H1 (cell line): ENCODE measurements at regions not wholly inside any gene's neighbourhood (a gene's known extent, or its start where the extent isn't known, plus 50 kb on each side); places are given as distances from the start of the nearest gene placed in this dataset.
A peak's percentile ranks its signal among the peaks of the same experiment; 100 is the strongest.

Experiments
- CTCF ChIA-PET: fragments of 300-600 bp; sonication (Branson Sonifier 250); formaldehyde crosslinking; loops from one replicate; lab custom pipeline; 2021; ENCODE audit not compliant: partially characterized antibody; lab: Charles Lee
- POLR2A ChIA-PET: fragments of 300-600 bp; sonication (Branson Sonifier 250); formaldehyde crosslinking; loops from one replicate; lab custom pipeline; 2021; ENCODE audit warnings: inconsistent platforms; ENCODE audit not compliant: partially characterized antibody; lab: Charles Lee
- DNase-seq, 2 experiments: peaks; one replicate each; pipeline versions ENCODE4 v3.0.0 to v3.0.0-alpha.2; 2010 to 2022; ENCODE audit warnings: low spot score in 2 of 2, low read depth in 1 of 2, mixed read lengths in 1 of 2
- FAIRE-seq: peaks from 2 replicates; lab custom pipeline; 2011; peaks lifted over from hg19 to GRCh38; lab: Jason Lieb, UNC
- H2AFZ ChIP-seq: 2 replicates; pipeline ENCODE4 v1.8.1; 2012; ENCODE audit warnings: low read length, inconsistent platforms
- H2AK5ac ChIP-seq: 2 replicates; pipeline ENCODE4 v1.6.1; 2013; ENCODE audit warnings: low read depth, low read length
- H2BK120ac ChIP-seq: replicated peaks from 2 replicates; pipeline ENCODE3; 2013; ENCODE audit warnings: low read depth, low read length, inconsistent platforms
- H2BK12ac ChIP-seq: 2 replicates; pipeline ENCODE4 v1.6.1; 2013; ENCODE audit warnings: low read depth, low read length
- H2BK15ac ChIP-seq: 2 replicates; pipeline ENCODE4 v1.6.1; 2013; ENCODE audit warnings: low read length
- H2BK20ac ChIP-seq: 2 replicates; pipeline ENCODE4 v1.6.1; 2013; ENCODE audit warnings: low read length
- H2BK5ac ChIP-seq: 2 replicates; pipeline ENCODE4 v1.6.1; 2013; ENCODE audit warnings: low read depth, low read length
- H3K14ac ChIP-seq: 2 replicates; pipeline ENCODE4 v1.6.1; 2013; ENCODE audit warnings: inconsistent platforms; ENCODE audit not compliant: insufficient read length
- H3K18ac ChIP-seq: 2 replicates; pipeline ENCODE4 v1.6.1; 2013; ENCODE audit warnings: low read length; ENCODE audit errors: extremely low read depth
- H3K23ac ChIP-seq: 2 replicates; pipeline ENCODE4 v1.6.1; 2013; ENCODE audit warnings: inconsistent platforms; ENCODE audit not compliant: insufficient read length
- H3K23me2 ChIP-seq: 2 replicates; pipeline ENCODE4 v1.6.1; 2013; ENCODE audit warnings: low read depth, low read length
- H3K27ac ChIP-seq: 2 replicates; pipeline ENCODE4 v1.6.1; 2011; ENCODE audit warnings: low read depth, low read length, inconsistent platforms
- H3K27me3 ChIP-seq, 4 experiments: replicated peaks in 1 of 4; 1 replicate in 1 of 4; 2 replicates in 3 of 4; pipeline versions ENCODE4 v1.6.1 to v1.8.1; 2011 to 2013; ENCODE audit warnings: low read length in 3 of 4, mild to moderate bottlenecking in 3 of 4, inconsistent platforms in 2 of 4, mixed read lengths in 2 of 4, moderate library complexity in 1 of 4; ENCODE audit not compliant: control insufficient read depth in 3 of 4, insufficient read depth in 3 of 4; ENCODE audit errors: extremely low read depth in 1 of 4
- H3K36me3 ChIP-seq, 4 experiments: 2 replicates each; pipeline versions ENCODE4 v1.6.1 to v1.8.1; 2011 to 2013; ENCODE audit warnings: mild to moderate bottlenecking in 4 of 4, low read length in 3 of 4, moderate library complexity in 2 of 4, control low read depth in 1 of 4, inconsistent platforms in 1 of 4; ENCODE audit not compliant: insufficient read depth in 4 of 4, control insufficient read depth in 2 of 4
- H3K4ac ChIP-seq: replicated peaks from 2 replicates; pipeline ENCODE3; 2013; ENCODE audit warnings: low read length, low read depth, mixed read lengths, inconsistent platforms; ENCODE audit not compliant: insufficient read length
- H3K4me1 ChIP-seq, 4 experiments: replicated peaks in 1 of 4; 1 replicate in 1 of 4; 2 replicates in 3 of 4; pipeline versions ENCODE4 v1.6.1 to v1.8.1; 2011 to 2013; ENCODE audit warnings: low read length in 3 of 4, inconsistent platforms in 2 of 4, mixed read lengths in 1 of 4; ENCODE audit not compliant: insufficient read depth in 4 of 4, control insufficient read depth in 3 of 4
- H3K4me2 ChIP-seq, 2 experiments: 2 replicates each; pipeline versions ENCODE4 v1.6.1 to v1.8.1; 2011 to 2013; ENCODE audit warnings: low read depth in 2 of 2, low read length in 2 of 2, control low read depth in 1 of 2, inconsistent platforms in 1 of 2, mild to moderate bottlenecking in 1 of 2; ENCODE audit not compliant: insufficient read depth in 1 of 2
- H3K4me3 ChIP-seq, 4 experiments: fragments of 200-600, 300-600 bp in 1 of 4; sonication (generic), shearing (Covaris generic), sonication (Bioruptor Twin) in 1 of 4; 2 replicates each; pipeline versions ENCODE4 v1.5.1 to v1.8.1; 2011 to 2016; ENCODE audit warnings: low read length in 4 of 4, low read depth in 3 of 4, control low read depth in 2 of 4, inconsistent platforms in 2 of 4, mild to moderate bottlenecking in 2 of 4, mixed read lengths in 1 of 4, moderate library complexity in 1 of 4; ENCODE audit not compliant: insufficient read depth in 2 of 4; ENCODE audit errors: extremely low read depth in 1 of 4
- H3K56ac ChIP-seq: replicated peaks from 2 replicates; pipeline ENCODE3; 2013; ENCODE audit warnings: low read depth, mild to moderate bottlenecking, mixed read lengths, low read length, inconsistent platforms; ENCODE audit not compliant: insufficient read length
- H3K79me1 ChIP-seq: 2 replicates; pipeline ENCODE4 v1.6.1; 2013; ENCODE audit warnings: low read depth, low read length, control low read depth
- H3K79me2 ChIP-seq, 2 experiments: 2 replicates each; pipeline versions ENCODE4 v1.6.1 to v1.8.1; 2012 to 2013; ENCODE audit warnings: low read length in 2 of 2, mild to moderate bottlenecking in 2 of 2, inconsistent platforms in 1 of 2; ENCODE audit not compliant: insufficient read depth in 2 of 2, control insufficient read depth in 1 of 2
- H3K9ac ChIP-seq, 4 experiments: replicated peaks in 1 of 4; 1 replicate in 1 of 4; 2 replicates in 3 of 4; pipeline versions ENCODE4 v1.6.1 to v1.8.1; 2011 to 2013; ENCODE audit warnings: low read depth in 3 of 4, low read length in 3 of 4, control low read depth in 2 of 4, mild to moderate bottlenecking in 2 of 4, moderate library complexity in 2 of 4, inconsistent platforms in 1 of 4; ENCODE audit errors: extremely low read depth in 1 of 4
- H3K9me3 ChIP-seq, 2 experiments: 2 replicates each; pipeline versions ENCODE4 v1.6.1 to v1.8.1; 2012 to 2013; ENCODE audit warnings: mild to moderate bottlenecking in 2 of 2, moderate library complexity in 2 of 2, control low read depth in 1 of 2, inconsistent platforms in 1 of 2, low read depth in 1 of 2, low read length in 1 of 2, mixed read lengths in 1 of 2; ENCODE audit not compliant: insufficient read depth in 2 of 2
- H4K20me1 ChIP-seq, 2 experiments: replicated peaks in 1 of 2; 2 replicates each; pipeline versions ENCODE3 to v1.8.1; 2011 to 2013; ENCODE audit warnings: inconsistent platforms in 2 of 2, low read length in 2 of 2, mild to moderate bottlenecking in 1 of 2; ENCODE audit not compliant: insufficient read depth in 2 of 2, control insufficient read depth in 1 of 2
- H4K5ac ChIP-seq: 2 replicates; pipeline ENCODE4 v1.6.1; 2013; ENCODE audit warnings: low read length, low read depth, mixed read lengths, inconsistent platforms; ENCODE audit not compliant: insufficient read length
- H4K8ac ChIP-seq: 2 replicates; pipeline ENCODE4 v1.8.0; 2013; ENCODE audit warnings: mild to moderate bottlenecking, moderate library complexity, low read length, inconsistent platforms; ENCODE audit not compliant: insufficient read depth; ENCODE audit errors: extremely low read depth
- H4K91ac ChIP-seq: replicated peaks from 2 replicates; pipeline ENCODE3; 2013; ENCODE audit warnings: low read length, mixed read lengths, inconsistent platforms; ENCODE audit not compliant: insufficient read length
- BRCA1 ChIP-seq: IDR thresholded peaks from 2 replicates; pipeline ENCODE4 v1.6.1; 2012; ENCODE audit warnings: low read depth, low read length, improper control_type of control experiment
- MAFK ChIP-seq: IDR thresholded peaks from 2 replicates; pipeline ENCODE4 v1.6.1; 2012; ENCODE audit warnings: low read depth, mild to moderate bottlenecking, improper control_type of control experiment, low read length
- WGBS, 2 experiments: shearing (Covaris generic) in 1 of 2; methylation state at CpG; one replicate each; pipeline versions ENCODE4 v1.1.6 to v1.1.7; 2013 to 2015; ENCODE audit warnings: low lambda C conversion rate in 2 of 2, mixed read lengths in 2 of 2, inconsistent platforms in 1 of 2, low coverage in 1 of 2, missing lambda C conversion rate in 1 of 2; ENCODE audit not compliant: insufficient replicate concordance in 2 of 2, insufficient coverage in 1 of 2, insufficient read length in 1 of 2; ENCODE audit errors: extremely low coverage in 1 of 2, missing lambda C conversion rate in 1 of 2; 5-methylcytosine and 5-hydroxymethylcytosine counted together

GRCh38 chr5:114261989-114262388, 99.9 kb upstream of the KCNN2 start:
- H3K9me3 ChIP-seq = no peaks in the 10 kb centered on the region
- CTCF ChIA-PET = interaction anchor here (1.5 kb wide), 1 partner anchor 23 kb away, joined by 3 read pairs; no protein-coding TSS in a partner anchor
- 0 out of 2 replicates have a peak, but pooled peaks have one; percentile 7 for TF ChIP-seq MAFK
- no peak for TF ChIP-seq BRCA1
- TF ChIP-seq, all 59 proteins: peak for 1

More at GRCh38 chr5:114261989-114262388, 99.9 kb upstream of the KCNN2 start:
- Histone ChIP-seq H2BK5ac (no peak overlapping the region), H2BK12ac (no peak overlapping the region), H4K5ac (no peak overlapping the region), H3K4me3 (no peak overlapping the region), H3K4ac (no peak overlapping the region), H4K8ac (no peak overlapping the region), H3K23me2 (no peaks in the 10 kb centered on the region), H3K56ac (no peak overlapping the region), H3K27me3 (no peaks in the 10 kb centered on the region), H3K4me1 (peaks cover 0 to 4% (median 1%) of the 10 kb centered on the region in 4 experiments; a peak in 2 of 7 replicates), H2BK15ac (no peak overlapping the region), H3K23ac (no peak overlapping the region), H3K18ac (no peak overlapping the region), H4K20me1 (no peaks in the 10 kb centered on the region), H2AK5ac (no peak overlapping the region), H3K9ac (no peak overlapping the region), H2BK20ac (no peak overlapping the region), H4K91ac (no peak overlapping the region), H3K79me2 (no peaks in the 10 kb centered on the region), H2BK120ac (no peak overlapping the region), H3K14ac (no peak overlapping the region), H3K27ac (no peak overlapping the region), H3K79me1 (no peaks in the 10 kb centered on the region), H3K4me2 (no peak overlapping the region), H2AFZ (no peak overlapping the region), H3K36me3 (no peaks in the 10 kb centered on the region)
- FAIRE-seq (no peak), DNase-seq (no peak)
- POLR2A ChIA-PET = no interaction called here
- 93% methylated on average over 3 of the region's 3 CpGs; no CpG with 5 or more reads in 1 of the 2 experiments for WGBS, 2 experiments
